Naive B cell (primary cell): ENCODE measurements at regions not wholly inside any gene's neighbourhood (a gene's known extent, or its start where the extent isn't known, plus 50 kb on each side); places are given as distances from the start of the nearest gene placed in this dataset.
"Not testable (repeated sequence)": the region's sequence is repeated elsewhere in the genome, so short reads cannot be mapped to it uniquely, and the experiment has no call there.

ENCODE experiments used
- ATAC-seq, 2 donors: fragments of 150-1000 bp; cut with Tn5 transposase; 2 replicates each; pipeline ENCODE4 v1.10.0; 2021; ENCODE audit warnings: low read depth in 2 of 2, mild to moderate bottlenecking in 2 of 2, moderate library complexity in 2 of 2
- DNase-seq: peaks from one replicate; pipeline ENCODE4 v3.0.0; 2022
- H3K27ac Mint-ChIP-seq, 6 donors: one replicate each; pipeline ENCODE4 v1.8.0; 2020 to 2022; ENCODE audit warnings: mild to moderate bottlenecking in 6 of 6, mixed read lengths in 6 of 6, moderate library complexity in 5 of 6, inconsistent platforms in 2 of 6
- H3K27me3 Mint-ChIP-seq, 3 donors: one replicate each; pipeline ENCODE4 v1.8.0; 2021 to 2022; ENCODE audit warnings: mixed read lengths in 3 of 3, mild to moderate bottlenecking in 1 of 3
- H3K36me3 Mint-ChIP-seq, 2 donors: one replicate each; pipeline ENCODE4 v1.8.0; 2020 to 2022; ENCODE audit warnings: mixed read lengths in 2 of 2, inconsistent platforms in 1 of 2, mild to moderate bottlenecking in 1 of 2
- H3K4me1 Mint-ChIP-seq, 3 donors: one replicate each; pipeline ENCODE4 v1.8.0; 2020 to 2022; ENCODE audit warnings: mixed read lengths in 3 of 3, inconsistent platforms in 1 of 3, mild to moderate bottlenecking in 1 of 3, moderate library complexity in 1 of 3
- H3K4me3 Mint-ChIP-seq, 8 donors: one replicate each; pipeline ENCODE4 v1.8.0; 2020 to 2022; ENCODE audit warnings: mild to moderate bottlenecking in 8 of 8, mixed read lengths in 8 of 8, moderate library complexity in 8 of 8, inconsistent platforms in 2 of 8
- H3K9me3 Mint-ChIP-seq, 7 donors: one replicate each; pipeline ENCODE4 v1.8.0; 2020 to 2022; ENCODE audit warnings: mixed read lengths in 7 of 7, mild to moderate bottlenecking in 5 of 7, inconsistent platforms in 2 of 7, moderate library complexity in 1 of 7

- Mint-ChIP-seq H3K27me3 (no peaks in the 10 kb centered on the region), H3K4me3 (no peak overlapping the region), H3K4me1 (no peaks in the 10 kb centered on the region), H3K9me3 (peaks cover 0 to 4% (median 2%) of the 10 kb centered on the region in 7 donors), H3K36me3 (no peaks in the 10 kb centered on the region), H3K27ac (no peak overlapping the region)
- ATAC-seq = no peak
- no peak for DNase-seq
Measured at GRCh38 chr10:105757302-105757701, 1116.2 kb downstream of the SORCS3 start.

- H3K4me1 Mint-ChIP-seq = no peaks in the 10 kb centered on the region
- DNase-seq (no peak), ATAC-seq (no peak)
- H3K9me3 Mint-ChIP-seq = peaks cover 0 to 4% (median 2%) of the 10 kb centered on the region in 7 donors
- no peaks in the 10 kb centered on the region for H3K27me3 Mint-ChIP-seq
- no peaks in the 10 kb centered on the region for H3K36me3 Mint-ChIP-seq
- no peak overlapping the region for H3K27ac Mint-ChIP-seq
- H3K4me3 Mint-ChIP-seq = no peak overlapping the region
Measured at GRCh38 chr10:105756386-105756785, 1115.3 kb downstream of the SORCS3 start.

- Mint-ChIP-seq H3K27me3 (no peaks in the 10 kb centered on the region), H3K4me3 (no peak overlapping the region), H3K9me3 (peaks cover 0 to 4% (median 0%) of the 10 kb centered on the region in 7 donors), H3K4me1 (no peaks in the 10 kb centered on the region), H3K27ac (no peak overlapping the region), H3K36me3 (no peaks in the 10 kb centered on the region)
- no peak for ATAC-seq
- DNase-seq = no peak
Measured at GRCh38 chr10:105751688-105752087, 1110.6 kb downstream of the SORCS3 start.

- H3K27me3 Mint-ChIP-seq = no peaks in the 10 kb centered on the region
- no peaks in the 10 kb centered on the region for H3K36me3 Mint-ChIP-seq
- DNase-seq (no peak), ATAC-seq (no peak)
- H3K27ac Mint-ChIP-seq = no peak overlapping the region
- no peak overlapping the region for H3K4me3 Mint-ChIP-seq
- H3K9me3 Mint-ChIP-seq = peaks cover 0 to 6% (median 3%) of the 10 kb centered on the region in 7 donors
- no peaks in the 10 kb centered on the region for H3K4me1 Mint-ChIP-seq
Measured at GRCh38 chr10:105745596-105746148, 1104.6 kb downstream of the SORCS3 start.

- Mint-ChIP-seq H3K27ac (no peak overlapping the region), H3K4me1 (no peaks in the 10 kb centered on the region), H3K4me3 (no peak overlapping the region), H3K9me3 (peaks cover 0 to 6% (median 3%) of the 10 kb centered on the region in 7 donors), H3K36me3 (no peaks in the 10 kb centered on the region), H3K27me3 (no peaks in the 10 kb centered on the region)
- no peak for ATAC-seq
- no peak for DNase-seq
Measured at GRCh38 chr10:105743343-105744056, 1102.4 kb downstream of the SORCS3 start.

- DNase-seq (no peak), ATAC-seq (no peak)
- no peak overlapping the region for H3K27ac Mint-ChIP-seq
- no peaks in the 10 kb centered on the region for H3K27me3 Mint-ChIP-seq
- no peak overlapping the region for H3K4me3 Mint-ChIP-seq
- no peaks in the 10 kb centered on the region for H3K36me3 Mint-ChIP-seq
- no peaks in the 10 kb centered on the region for H3K4me1 Mint-ChIP-seq
- peaks cover 0 to 6% (median 3%) of the 10 kb centered on the region in 7 donors for H3K9me3 Mint-ChIP-seq
Measured at GRCh38 chr10:105742923-105743322, 1101.8 kb downstream of the SORCS3 start.

GRCh38 chr10:105742184-105742583, 1101.1 kb downstream of the SORCS3 start:
- DNase-seq (no peak), ATAC-seq (no peak)
- no peak overlapping the region for H3K27ac Mint-ChIP-seq
- no peak overlapping the region for H3K4me3 Mint-ChIP-seq
- H3K9me3 Mint-ChIP-seq = peaks cover 0 to 6% (median 6%) of the 10 kb centered on the region in 7 donors
- H3K36me3 Mint-ChIP-seq = no peaks in the 10 kb centered on the region
- no peaks in the 10 kb centered on the region for H3K27me3 Mint-ChIP-seq
- H3K4me1 Mint-ChIP-seq = no peaks in the 10 kb centered on the region

GRCh38 chr10:105734479-105734878, 1093.4 kb downstream of the SORCS3 start:
- DNase-seq (no peak), ATAC-seq (no peak)
- no peaks in the 10 kb centered on the region for H3K4me1 Mint-ChIP-seq
- H3K27ac Mint-ChIP-seq = no peak overlapping the region
- peaks cover 0 to 9% (median 2%) of the 10 kb centered on the region in 7 donors for H3K9me3 Mint-ChIP-seq
- no peak overlapping the region for H3K4me3 Mint-ChIP-seq
- no peaks in the 10 kb centered on the region for H3K36me3 Mint-ChIP-seq
- no peaks in the 10 kb centered on the region for H3K27me3 Mint-ChIP-seq

- H3K4me1 Mint-ChIP-seq = no peaks in the 10 kb centered on the region
- no peak overlapping the region for H3K27ac Mint-ChIP-seq
- ATAC-seq (no peak), DNase-seq (no peak)
- H3K36me3 Mint-ChIP-seq = no peaks in the 10 kb centered on the region
- H3K27me3 Mint-ChIP-seq = no peaks in the 10 kb centered on the region
- H3K9me3 Mint-ChIP-seq = peaks cover 0 to 9% (median 2%) of the 10 kb centered on the region in 7 donors
- H3K4me3 Mint-ChIP-seq = no peak overlapping the region
Measured at GRCh38 chr10:105733924-105734323, 1092.8 kb downstream of the SORCS3 start.

GRCh38 chr10:105729428-105729827, 1088.3 kb downstream of the SORCS3 start:
- DNase-seq (no peak), ATAC-seq (no peak)
- Mint-ChIP-seq H3K36me3 (no peaks in the 10 kb centered on the region), H3K9me3 (peaks cover 2 to 21% (median 8%) of the 10 kb centered on the region in 7 donors), H3K27ac (no peak overlapping the region), H3K4me3 (no peak overlapping the region), H3K4me1 (no peaks in the 10 kb centered on the region), H3K27me3 (no peaks in the 10 kb centered on the region)

- not testable (repeated sequence) for H3K4me3 Mint-ChIP-seq, DNase-seq, H3K36me3 Mint-ChIP-seq, H3K27me3 Mint-ChIP-seq, H3K4me1 Mint-ChIP-seq, ATAC-seq, H3K27ac Mint-ChIP-seq
- peaks cover 2 to 17% (median 8%) of the 10 kb centered on the region in 7 donors for H3K9me3 Mint-ChIP-seq
Measured at GRCh38 chr10:105727586-105727985, 1086.5 kb downstream of the SORCS3 start.

- no peak for ATAC-seq
Measured at GRCh38 chr10:105727131-105727530, 1086.0 kb downstream of the SORCS3 start.

GRCh38 chr10:105726149-105726548, 1085.1 kb downstream of the SORCS3 start:
- H3K9me3 Mint-ChIP-seq = peaks cover 2 to 17% (median 8%) of the 10 kb centered on the region in 7 donors
- ATAC-seq = no peak

More at GRCh38 chr10:105727131-105727530, 1086.0 kb downstream of the SORCS3 start:
- Mint-ChIP-seq H3K27me3 (no peaks in the 10 kb centered on the region), H3K27ac (no peak overlapping the region), H3K4me1 (no peaks in the 10 kb centered on the region), H3K4me3 (no peak overlapping the region), H3K9me3 (peaks cover 2 to 17% (median 8%) of the 10 kb centered on the region in 7 donors), H3K36me3 (no peaks in the 10 kb centered on the region)
- no peak for DNase-seq

GRCh38 chr10:105725007-105725406, 1083.9 kb downstream of the SORCS3 start:
- H3K36me3 Mint-ChIP-seq = no peaks in the 10 kb centered on the region
- H3K4me1 Mint-ChIP-seq = no peaks in the 10 kb centered on the region
- no peak for DNase-seq
- H3K27ac Mint-ChIP-seq = no peak overlapping the region
- no peak overlapping the region for H3K4me3 Mint-ChIP-seq
- H3K9me3 Mint-ChIP-seq = peaks cover 2 to 17% (median 8%) of the 10 kb centered on the region in 7 donors
- ATAC-seq = no peak
- H3K27me3 Mint-ChIP-seq = no peaks in the 10 kb centered on the region

More at GRCh38 chr10:105726149-105726548, 1085.1 kb downstream of the SORCS3 start:
- H3K36me3 Mint-ChIP-seq = no peaks in the 10 kb centered on the region
- no peak for DNase-seq
- H3K4me1 Mint-ChIP-seq = no peaks in the 10 kb centered on the region
- H3K27me3 Mint-ChIP-seq = no peaks in the 10 kb centered on the region
- H3K4me3 Mint-ChIP-seq = no peak overlapping the region
- H3K27ac Mint-ChIP-seq = no peak overlapping the region
